K562 (cell line): ENCODE measurements at regions not wholly inside any gene's neighbourhood (a gene's known extent, or its start where the extent isn't known, plus 50 kb on each side); places are given as distances from the start of the nearest gene placed in this dataset.

ENCODE experiments used
- ATAC-seq: fragments of 200-7000 bp; cut with Tn5 transposase; 3 replicates; pipeline ENCODE4 v1.9.1; 2020; ENCODE audit warnings: moderate library complexity
- BruUV-seq: library from RNA; stranded (reverse); fragments of 400-500 nt; replicated peaks from 2 replicates; lab custom pipeline; 2021; lab: Mats Ljungman, UMichigan
- CTCF ChIA-PET: fragments of 300-600 bp; formaldehyde crosslinking; extraction: SDS; loops from one replicate; lab custom pipeline; 2021; ENCODE audit warnings: low intra/inter-chr PET ratio; lab: Yijun Ruan, JAX
- POLR2A ChIA-PET: fragments of 300-600, 350-650 bp; sonication (Branson Sonifier 250); formaldehyde crosslinking; extraction: SDS; loops from one replicate; lab custom pipeline; 2021; ENCODE audit warnings: antibody characterized with exemption, inconsistent platforms; lab: Yijun Ruan, JAX
- DNase-seq, 4 experiments: peaks; one replicate each; pipeline versions ENCODE4 v3.0.0 to v3.0.0-alpha.2; 2011 to 2018; ENCODE audit warnings: low spot score in 3 of 4, mixed read lengths in 3 of 4; ENCODE audit errors: extremely low read depth in 1 of 4
- FAIRE-seq: peaks from 2 replicates; lab custom pipeline; 2011; peaks lifted over from hg19 to GRCh38; lab: Jason Lieb, UNC
- H2AFZ ChIP-seq: 2 replicates; pipeline ENCODE4 v1.6.0; 2011; ENCODE audit warnings: low read depth, low read length, control low read depth, inconsistent platforms
- H3K27ac ChIP-seq: fragments of 200-600 bp; 3 replicates; pipeline ENCODE4 v1.8.0; 2011; ENCODE audit warnings: low read depth, mild to moderate bottlenecking, control low read depth, inconsistent platforms, low read length, moderate library complexity, mixed read lengths; ENCODE audit errors: extremely low read depth
- H3K27me3 ChIP-seq, 2 experiments: fragments of 300-600 bp in 1 of 2; 2 replicates in 1 of 2; 3 replicates in 1 of 2; pipeline versions ENCODE4 v1.6.0 to v1.8.0; 2011; ENCODE audit warnings: inconsistent platforms in 2 of 2, low read length in 2 of 2, mild to moderate bottlenecking in 1 of 2, mixed read lengths in 1 of 2, moderate library complexity in 1 of 2; ENCODE audit not compliant: control insufficient read depth in 2 of 2, insufficient read depth in 2 of 2
- H3K36me3 ChIP-seq: fragments of 300-600 bp; 3 replicates; pipeline ENCODE4 v1.8.0; 2011; ENCODE audit warnings: mild to moderate bottlenecking, low read length, inconsistent platforms; ENCODE audit not compliant: control insufficient read depth, insufficient read depth
- H3K4me1 ChIP-seq, 2 experiments: fragments of 200-600 bp in 1 of 2; replicated peaks in 1 of 2; 2 replicates in 1 of 2; 3 replicates in 1 of 2; pipeline versions ENCODE4 v1.5.1 to v1.8.0; 2011; ENCODE audit warnings: inconsistent platforms in 2 of 2, low read length in 2 of 2, mild to moderate bottlenecking in 1 of 2, mixed read lengths in 1 of 2, moderate library complexity in 1 of 2; ENCODE audit not compliant: control insufficient read depth in 2 of 2, insufficient read depth in 2 of 2
- H3K4me2 ChIP-seq: 2 replicates; pipeline ENCODE4 v1.6.1; 2011; ENCODE audit warnings: low read length, control low read depth, inconsistent platforms, mixed read lengths; ENCODE audit not compliant: insufficient read depth
- H3K4me3 ChIP-seq: fragments of 200-600 bp; sonication (generic), shearing (Covaris generic); 2 replicates; pipeline ENCODE4 v1.5.1; 2016; ENCODE audit warnings: control low read depth, inconsistent platforms
- H3K79me2 ChIP-seq: fragments of 200-600 bp; 3 replicates; pipeline ENCODE4 v1.8.0; 2011; ENCODE audit warnings: low read length, inconsistent platforms; ENCODE audit not compliant: control insufficient read depth, insufficient read depth
- H3K9ac ChIP-seq, 2 experiments: 2 replicates each; pipeline versions ENCODE4 v1.6.0 to v1.6.1; 2011; ENCODE audit warnings: low read depth in 2 of 2, low read length in 2 of 2, control low read depth in 1 of 2, inconsistent platforms in 1 of 2, mild to moderate bottlenecking in 1 of 2, mixed read lengths in 1 of 2; ENCODE audit not compliant: insufficient read depth in 1 of 2
- H3K9me1 ChIP-seq: one replicate; pipeline ENCODE4 v1.6.0; 2011; ENCODE audit warnings: inconsistent platforms, mild to moderate bottlenecking, low read length, moderate library complexity; ENCODE audit not compliant: control insufficient read depth, insufficient read depth
- H3K9me3 ChIP-seq: replicated peaks from 2 replicates; pipeline ENCODE4 v1.5.1; 2011; ENCODE audit warnings: low read depth, low read length, inconsistent platforms; ENCODE audit not compliant: control insufficient read depth, insufficient read depth
- H4K20me1 ChIP-seq: replicated peaks from 2 replicates; pipeline ENCODE4 v1.6.1; 2011; ENCODE audit warnings: low read length, inconsistent platforms, mixed read lengths; ENCODE audit not compliant: control insufficient read depth, insufficient read depth
- ELF2 ChIP-seq: fragments of 250-450 bp; sonication (Bioruptor Pico); IDR thresholded peaks from 2 replicates; pipeline ENCODE4 v1.5.0; 2021; ENCODE audit warnings: mild to moderate bottlenecking
- ESRRB ChIP-seq: fragments of 250-450 bp; sonication (Bioruptor Pico); IDR thresholded peaks from 2 replicates; pipeline ENCODE4 v1.5.0; 2020; ENCODE audit warnings: mild to moderate bottlenecking, moderate library complexity, borderline replicate concordance
- FOXA3 ChIP-seq, 2 experiments: fragments of 450-650 bp in 1 of 2; sonication (generic) in 1 of 2; formaldehyde crosslinking; IDR thresholded peaks in 1 of 2; conservative IDR thresholded peaks in 1 of 2; 2 replicates each; pipeline versions ENCODE4 v1.4.0 to v1.8.0; 2020 to 2022; ENCODE audit warnings: mild to moderate bottlenecking in 2 of 2, missing genetic modification reagents in 1 of 2
- HMGN3 ChIP-seq: IDR thresholded peaks from 2 replicates; pipeline ENCODE4 v1.6.1; 2011; ENCODE audit warnings: borderline replicate concordance, low read depth, mild to moderate bottlenecking, mixed read lengths, low read length; ENCODE audit not compliant: insufficient read length; ENCODE audit errors: extremely low read depth
- NFE2L1 ChIP-seq: fragments of 450-650 bp; IDR thresholded peaks from 2 replicates; pipeline ENCODE4 v1.6.1; 2016; ENCODE audit warnings: missing genetic modification characterization, low read depth, mild to moderate bottlenecking, missing compliant biosample characterization, moderate library complexity, borderline replicate concordance
- RNF2 ChIP-seq: sonication (generic); IDR thresholded peaks from 2 replicates; pipeline ENCODE4 v1.6.1; 2016
- SMARCA5 ChIP-seq: fragments of 450-650 bp; IDR thresholded peaks from 2 replicates; pipeline ENCODE4 v1.6.1; 2016
- ZFP36 ChIP-seq: fragments of 150-350 bp; IDR thresholded peaks from 2 replicates; pipeline ENCODE4 v1.6.1; 2018; ENCODE audit warnings: low read length, low read depth; ENCODE audit not compliant: partially characterized antibody
- WGBS: fragments of 100-300 bp; shearing (Covaris generic); methylation state at CpG from one replicate; pipeline ENCODE4 v1.1.6; 2016; ENCODE audit warnings: low coverage, mixed read lengths; ENCODE audit not compliant: insufficient coverage; ENCODE audit errors: missing lambda C conversion rate; 5-methylcytosine and 5-hydroxymethylcytosine counted together
- in situ Hi-C: fragments of 300-500 bp; cut with MboI; formaldehyde crosslinking; loops from 4 replicates; pipeline ENCODE4 v1.15.0; 2018; ENCODE audit warnings: inconsistent platforms, mixed read lengths
- intact Hi-C: fragments of 100-400 bp; cut with micrococcal nuclease; formaldehyde crosslinking; loops from 2 replicates; pipeline ENCODE4 v1.14.2; 2022
- TF ChIP-seq, protein P1 (sequence below): sonication (generic); formaldehyde crosslinking; IDR thresholded peaks from 2 replicates; pipeline ENCODE4 v1.8.0; 2022; ENCODE audit warnings: mild to moderate bottlenecking, missing genetic modification reagents

DNA sequence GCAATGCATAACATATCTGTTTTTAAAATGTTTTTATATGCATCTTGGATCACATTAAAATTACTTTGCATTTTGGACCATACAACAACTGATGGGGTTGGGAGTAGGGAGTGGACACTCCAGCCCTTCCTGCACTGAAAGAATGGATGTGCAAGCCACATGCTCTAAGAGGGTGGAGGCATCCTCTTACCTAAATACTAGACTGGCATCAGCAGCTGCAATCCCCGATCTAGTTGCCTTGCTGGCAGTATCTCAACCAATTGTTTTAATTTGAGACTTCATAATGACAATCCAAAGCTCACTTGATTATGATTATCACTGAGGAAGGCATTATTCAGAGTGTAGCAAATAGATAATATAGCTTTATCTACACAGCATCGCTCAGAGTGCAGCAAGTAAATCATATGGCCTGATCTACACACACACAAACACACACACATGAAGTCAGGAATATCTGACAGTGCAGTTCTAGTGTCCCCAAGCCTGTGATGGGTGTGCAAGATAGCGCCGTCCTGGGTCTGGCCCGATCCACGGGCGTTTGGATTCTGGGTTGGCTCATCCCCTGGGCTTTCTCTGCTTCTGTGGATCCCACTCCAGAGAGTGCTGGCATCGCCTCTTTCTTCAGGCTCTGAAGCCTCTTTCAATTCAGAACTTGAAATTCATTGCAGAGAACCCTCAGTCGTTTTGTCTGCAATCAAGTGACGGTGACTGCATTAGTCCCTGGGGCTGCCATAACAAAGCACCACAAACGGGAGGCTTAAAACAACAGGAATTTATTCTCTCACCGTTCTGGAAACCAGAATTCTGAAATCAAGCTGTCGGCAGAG lies 181.3 kb downstream of the ETS2 start:
- H3K9ac ChIP-seq: no peak overlapping the region
- no peaks in the 10 kb centered on the region for H3K36me3 ChIP-seq
- 0 out of 2 replicates have a peak, but pooled peaks cover 4% of the 10 kb centered on the region for H4K20me1 ChIP-seq
- in situ Hi-C loops: no loop called here
- no peak for DNase-seq
- no peak overlapping the region for H3K4me2 ChIP-seq
- POLR2A ChIA-PET: interaction anchor here (1.1 kb wide), 1 partner anchor 49 kb away, joined by 3 read pairs; no protein-coding TSS in a partner anchor
- no TSS peak for BruUV-seq
- no peak overlapping the region for H2AFZ ChIP-seq
- no peak overlapping the region for H3K27ac ChIP-seq
- peaks cover 42 to 56% of the 10 kb centered on the region in 2 experiments for H3K27me3 ChIP-seq
- no peak for TF ChIP-seq NFE2L1 (tag)
- TF ChIP-seq, all 486 proteins: peak for 0
- Histone ChIP-seq H3K9me3 (no peaks in the 10 kb centered on the region), H3K4me3 (no peak overlapping the region), H3K9me1 (peaks cover 3% of the 10 kb centered on the region), H3K79me2 (no peaks in the 10 kb centered on the region), H3K4me1 (peaks cover 13 to 23% of the 10 kb centered on the region in 2 experiments)
- WGBS: 15% methylated on average over 13 of the region's 13 CpGs
- intact Hi-C loops: no loop called here
- CTCF ChIA-PET: no interaction called here
- no peak for FAIRE-seq
- no peak for ATAC-seq

- Histone ChIP-seq H3K27me3 (peaks cover 40 to 53% of the 10 kb centered on the region in 2 experiments), H3K9ac (no peak overlapping the region), H3K9me1 (no peaks in the 10 kb centered on the region), H3K79me2 (no peaks in the 10 kb centered on the region), H3K9me3 (no peaks in the 10 kb centered on the region), H4K20me1 (peaks cover 4% of the 10 kb centered on the region; the same call in 1 of the 2 replicates), H3K4me3 (no peak overlapping the region), H3K36me3 (no peaks in the 10 kb centered on the region), H3K4me1 (peaks cover 13 to 23% of the 10 kb centered on the region in 2 experiments), H3K27ac (no peak overlapping the region), H3K4me2 (no peak overlapping the region), H2AFZ (no peak overlapping the region)
- POLR2A ChIA-PET: no interaction called here
- in situ Hi-C loops: no loop called here
- 21% methylated on average over 5 of the region's 5 CpGs for WGBS
- intact Hi-C loops: no loop called here
- BruUV-seq: no TSS peak
- FAIRE-seq (no peak), ATAC-seq (no peak), DNase-seq (peak in 1 of 4 experiments; percentile 11)
- CTCF ChIA-PET: no interaction called here
- TF ChIP-seq RNF2: no peak
- TF ChIP-seq ESRRB (CRISPR knock-in tag): no peak
- no peak for TF ChIP-seq ELF2 (CRISPR knock-in tag)
- TF ChIP-seq SMARCA5: 0 out of 2 replicates have a peak, but pooled peaks have one; percentile 1
- 0 out of 4 replicates have a peak, but pooled peaks of 1 of the 2 experiments have one; percentile 21 for TF ChIP-seq FOXA3 (CRISPR knock-in tag; conservative IDR thresholded peaks at IDR 0.05 in 1 of 2, IDR thresholded peaks at IDR 0.05 in 1 of 2)
- TF ChIP-seq, protein P1, sequence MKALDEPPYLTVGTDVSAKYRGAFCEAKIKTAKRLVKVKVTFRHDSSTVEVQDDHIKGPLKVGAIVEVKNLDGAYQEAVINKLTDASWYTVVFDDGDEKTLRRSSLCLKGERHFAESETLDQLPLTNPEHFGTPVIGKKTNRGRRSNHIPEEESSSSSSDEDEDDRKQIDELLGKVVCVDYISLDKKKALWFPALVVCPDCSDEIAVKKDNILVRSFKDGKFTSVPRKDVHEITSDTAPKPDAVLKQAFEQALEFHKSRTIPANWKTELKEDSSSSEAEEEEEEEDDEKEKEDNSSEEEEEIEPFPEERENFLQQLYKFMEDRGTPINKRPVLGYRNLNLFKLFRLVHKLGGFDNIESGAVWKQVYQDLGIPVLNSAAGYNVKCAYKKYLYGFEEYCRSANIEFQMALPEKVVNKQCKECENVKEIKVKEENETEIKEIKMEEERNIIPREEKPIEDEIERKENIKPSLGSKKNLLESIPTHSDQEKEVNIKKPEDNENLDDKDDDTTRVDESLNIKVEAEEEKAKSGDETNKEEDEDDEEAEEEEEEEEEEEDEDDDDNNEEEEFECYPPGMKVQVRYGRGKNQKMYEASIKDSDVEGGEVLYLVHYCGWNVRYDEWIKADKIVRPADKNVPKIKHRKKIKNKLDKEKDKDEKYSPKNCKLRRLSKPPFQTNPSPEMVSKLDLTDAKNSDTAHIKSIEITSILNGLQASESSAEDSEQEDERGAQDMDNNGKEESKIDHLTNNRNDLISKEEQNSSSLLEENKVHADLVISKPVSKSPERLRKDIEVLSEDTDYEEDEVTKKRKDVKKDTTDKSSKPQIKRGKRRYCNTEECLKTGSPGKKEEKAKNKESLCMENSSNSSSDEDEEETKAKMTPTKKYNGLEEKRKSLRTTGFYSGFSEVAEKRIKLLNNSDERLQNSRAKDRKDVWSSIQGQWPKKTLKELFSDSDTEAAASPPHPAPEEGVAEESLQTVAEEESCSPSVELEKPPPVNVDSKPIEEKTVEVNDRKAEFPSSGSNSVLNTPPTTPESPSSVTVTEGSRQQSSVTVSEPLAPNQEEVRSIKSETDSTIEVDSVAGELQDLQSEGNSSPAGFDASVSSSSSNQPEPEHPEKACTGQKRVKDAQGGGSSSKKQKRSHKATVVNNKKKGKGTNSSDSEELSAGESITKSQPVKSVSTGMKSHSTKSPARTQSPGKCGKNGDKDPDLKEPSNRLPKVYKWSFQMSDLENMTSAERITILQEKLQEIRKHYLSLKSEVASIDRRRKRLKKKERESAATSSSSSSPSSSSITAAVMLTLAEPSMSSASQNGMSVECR: no peak
- no peak for TF ChIP-seq HMGN3
- no peak for TF ChIP-seq ZFP36
Measured at GRCh38 chr21:38986406-38986805, 180.7 kb downstream of the ETS2 start.
